GM18519 (cell line): ENCODE measurements at regions not wholly inside any gene's neighbourhood (a gene's known extent, or its start where the extent isn't known, plus 50 kb on each side); places are given as distances from the start of the nearest gene placed in this dataset.
A peak's percentile ranks its signal among the peaks of the same experiment; 100 is the strongest.
"Not testable (repeated sequence)": the region's sequence is repeated elsewhere in the genome, so short reads cannot be mapped to it uniquely, and the experiment has no call there.

ENCODE experiments used
- ATAC-seq: cut with Tn5 transposase; IDR thresholded peaks from one replicate; pipeline ENCODE4 v1.9.1; 2021; ENCODE audit warnings: mild to moderate bottlenecking, moderate library complexity; ENCODE audit not compliant: unreplicated experiment, low FRiP score

GRCh38 chr5:136812270-136812669 is 446.9 kb upstream of the TRPC7 start:
- ATAC-seq = not testable (repeated sequence)

GRCh38 chr5:136811551-136811950 is 446.2 kb upstream of the TRPC7 start:
- no peak for ATAC-seq

- no peak for ATAC-seq
These were observed 445.7 kb upstream of the TRPC7 start for GRCh38 chr5:136811086-136811485.

GRCh38 chr5:136810261-136810801 is 445.0 kb upstream of the TRPC7 start:
- ATAC-seq = no peak

GRCh38 chr5:136809382-136809781 is 444.0 kb upstream of the TRPC7 start:
- no peak for ATAC-seq

GRCh38 chr5:136808756-136809155 is 443.4 kb upstream of the TRPC7 start:
- no peak for ATAC-seq

- ATAC-seq = no peak
These were observed 440.1 kb upstream of the TRPC7 start for GRCh38 chr5:136805466-136805865.

GRCh38 chr5:136802383-136802782 is 437.0 kb upstream of the TRPC7 start:
- ATAC-seq = no peak

GRCh38 chr5:136799806-136800372 is 434.5 kb upstream of the TRPC7 start:
- no peak for ATAC-seq

GRCh38 chr5:136793300-136793699 is 428.0 kb upstream of the TRPC7 start:
- no peak for ATAC-seq

GRCh38 chr5:136781464-136781863 is 416.1 kb upstream of the TRPC7 start:
- ATAC-seq = no peak

GRCh38 chr5:136780518-136780917 is 415.2 kb upstream of the TRPC7 start:
- ATAC-seq = no peak

GRCh38 chr5:136776022-136776927 is 410.9 kb upstream of the TRPC7 start:
- ATAC-seq = no peak

- no peak for ATAC-seq
These were observed 407.1 kb upstream of the TRPC7 start for GRCh38 chr5:136772491-136772890.

GRCh38 chr5:136769900-136770684 is 404.7 kb upstream of the TRPC7 start:
- peak; percentile 87 for ATAC-seq

GRCh38 chr5:136769093-136769492 is 403.7 kb upstream of the TRPC7 start:
- no peak for ATAC-seq

GRCh38 chr5:136768457-136768856 is 403.1 kb upstream of the TRPC7 start:
- ATAC-seq = no peak

- no peak for ATAC-seq
These were observed 401.1 kb upstream of the TRPC7 start for GRCh38 chr5:136766456-136766855.

GRCh38 chr5:136764601-136765000 is 399.3 kb upstream of the TRPC7 start:
- ATAC-seq = no peak

GRCh38 chr5:136763548-136763947 is 398.2 kb upstream of the TRPC7 start:
- ATAC-seq = no peak

GRCh38 chr5:136754216-136754615 is 388.9 kb upstream of the TRPC7 start:
- no peak for ATAC-seq
